Upper lobe of right lung (tissue), 1 donor: ENCODE measurements at regions not wholly inside any gene's neighbourhood (a gene's known extent, or its start where the extent isn't known, plus 50 kb on each side); places are given as distances from the start of the nearest gene placed in this dataset.
"Not testable (repeated sequence)": the region's sequence is repeated elsewhere in the genome, so short reads cannot be mapped to it uniquely, and the experiment has no call there.

Experiments
- ATAC-seq: fragments of 200-7000 bp; cut with Tn5 transposase; one replicate; pipeline ENCODE4 v1.9.1; 2020; ENCODE audit warnings: mild to moderate bottlenecking, moderate library complexity
- DNase-seq: peaks from one replicate; pipeline ENCODE4 v3.0.0-alpha.2; 2020
- H3K27ac ChIP-seq: fragments of 200-600 bp; one replicate; pipeline ENCODE4 v1.8.0; 2022
- H3K27me3 ChIP-seq: fragments of 200-600 bp; one replicate; pipeline ENCODE4 v1.8.0; 2022; ENCODE audit warnings: mild to moderate bottlenecking
- H3K36me3 ChIP-seq: fragments of 200-600 bp; one replicate; pipeline ENCODE4 v1.8.0; 2022
- H3K4me1 ChIP-seq: fragments of 200-600 bp; one replicate; pipeline ENCODE4 v1.8.0; 2022
- H3K4me3 ChIP-seq: fragments of 200-600 bp; one replicate; pipeline ENCODE4 v1.8.0; 2022; ENCODE audit warnings: mild to moderate bottlenecking
- H3K9me3 ChIP-seq: fragments of 200-600 bp; one replicate; pipeline ENCODE4 v1.8.0; 2022
- CTCF ChIP-seq: fragments of 200-600 bp; IDR thresholded peaks from one replicate; pipeline ENCODE4 v1.8.0; 2022; ENCODE audit warnings: antibody characterized with exemption
- intact Hi-C: fragments of 100-400 bp; cut with DNase I; formaldehyde crosslinking; loops from one replicate; pipeline ENCODE4 v1.11.0; 2022
- donor health status: DM: no; HTN: yes; CAD: no; lungs with severe emphysema.

- intact Hi-C loops: no loop called here
- Histone ChIP-seq H3K27me3 (no peaks in the 10 kb centered on the region), H3K36me3 (no peaks in the 10 kb centered on the region), H3K9me3 (no peaks in the 10 kb centered on the region), H3K27ac (no peak overlapping the region), H3K4me3 (no peak overlapping the region), H3K4me1 (no peaks in the 10 kb centered on the region)
- TF ChIP-seq CTCF: no peak
- no peak for DNase-seq
- ATAC-seq: no peak
Measured at GRCh38 chr5:44953078-44953477, 144.3 kb downstream of the MRPS30 start.

- H3K4me1 ChIP-seq, H3K4me3 ChIP-seq, H3K27me3 ChIP-seq, H3K36me3 ChIP-seq, H3K9me3 ChIP-seq, DNase-seq, intact Hi-C loops, ATAC-seq, H3K27ac ChIP-seq: not testable (repeated sequence)
Measured at GRCh38 chr5:44958943-44959454, 150.3 kb downstream of the MRPS30 start.

GRCh38 chr5:44969825-44970224 is 161.1 kb downstream of the MRPS30 start:
- ATAC-seq (no peak), DNase-seq (no peak)
- H3K27me3 ChIP-seq: no peaks in the 10 kb centered on the region
- no peaks in the 10 kb centered on the region for H3K9me3 ChIP-seq
- no peaks in the 10 kb centered on the region for H3K4me1 ChIP-seq
- no peak overlapping the region for H3K4me3 ChIP-seq
- no peaks in the 10 kb centered on the region for H3K36me3 ChIP-seq
- TF ChIP-seq CTCF: no peak
- H3K27ac ChIP-seq: no peak overlapping the region
- intact Hi-C loops: no loop called here

- DNase-seq, intact Hi-C loops: not testable (repeated sequence)
Measured at GRCh38 chr5:44970963-44971362, 162.2 kb downstream of the MRPS30 start.

GRCh38 chr5:44974813-44975212 is 166.1 kb downstream of the MRPS30 start:
- Histone ChIP-seq H3K4me3 (no peak overlapping the region), H3K27me3 (no peaks in the 10 kb centered on the region), H3K4me1 (no peaks in the 10 kb centered on the region), H3K36me3 (no peaks in the 10 kb centered on the region), H3K9me3 (no peaks in the 10 kb centered on the region), H3K27ac (no peak overlapping the region)
- peak; percentile 31 for ATAC-seq
- DNase-seq: no peak
- no peak for TF ChIP-seq CTCF
- intact Hi-C loops: no loop called here

More at GRCh38 chr5:44970963-44971362, 162.2 kb downstream of the MRPS30 start:
- not testable (repeated sequence) for ATAC-seq, H3K4me3 ChIP-seq, H3K27me3 ChIP-seq, H3K36me3 ChIP-seq, H3K9me3 ChIP-seq, H3K4me1 ChIP-seq, H3K27ac ChIP-seq

GRCh38 chr5:44981708-44982107 is 173.0 kb downstream of the MRPS30 start:
- no peak for ATAC-seq
- Histone ChIP-seq H3K36me3 (no peaks in the 10 kb centered on the region), H3K4me3 (no peak overlapping the region), H3K27me3 (no peaks in the 10 kb centered on the region), H3K4me1 (no peaks in the 10 kb centered on the region), H3K9me3 (peaks cover 13% of the 10 kb centered on the region), H3K27ac (no peak overlapping the region)
- intact Hi-C loops: no loop called here
- no peak for DNase-seq
- TF ChIP-seq CTCF: no peak

GRCh38 chr5:44983006-44983405 is 174.3 kb downstream of the MRPS30 start:
- intact Hi-C loops: no loop called here
- no peak for ATAC-seq
- Histone ChIP-seq H3K4me3 (no peak overlapping the region), H3K4me1 (no peaks in the 10 kb centered on the region), H3K36me3 (no peaks in the 10 kb centered on the region), H3K9me3 (peaks cover 13% of the 10 kb centered on the region), H3K27me3 (no peaks in the 10 kb centered on the region), H3K27ac (no peak overlapping the region)
- DNase-seq: no peak
- no peak for TF ChIP-seq CTCF
